GM18867 (cell line): ENCODE measurements at regions not wholly inside any gene's neighbourhood (a gene's known extent, or its start where the extent isn't known, plus 50 kb on each side); places are given as distances from the start of the nearest gene placed in this dataset.
"Not testable (repeated sequence)": the region's sequence is repeated elsewhere in the genome, so short reads cannot be mapped to it uniquely, and the experiment has no call there.

Source experiments
- ATAC-seq: cut with Tn5 transposase; IDR thresholded peaks from one replicate; pipeline ENCODE4 v1.9.1; 2021; ENCODE audit warnings: mild to moderate bottlenecking, moderate library complexity; ENCODE audit not compliant: unreplicated experiment

- peak; percentile 93 for ATAC-seq
Measured at GRCh38 chr1:146376708-146377496, 148.1 kb upstream of the NOTCH2NLA start.

DNA sequence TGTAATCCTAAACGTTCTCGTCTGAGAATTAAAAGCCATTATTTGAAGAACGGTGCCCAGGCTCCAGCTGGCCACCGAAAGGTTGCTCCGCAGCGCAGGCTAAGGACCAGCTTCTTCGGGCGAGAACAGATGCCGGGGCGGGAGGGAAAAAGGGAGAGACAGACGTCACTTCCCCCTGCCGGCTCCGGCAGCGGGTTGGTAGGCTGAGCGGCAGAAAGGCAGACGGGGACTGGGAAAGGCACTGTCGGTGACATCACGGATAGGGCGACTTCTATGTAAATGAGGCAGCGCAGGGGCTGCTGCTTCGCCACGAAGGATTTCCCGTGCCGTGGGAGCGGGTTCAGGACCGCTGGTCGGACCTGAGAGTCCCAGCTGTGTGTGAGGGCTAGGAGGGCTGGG, 147.5 kb upstream of the NOTCH2NLA start:
- ATAC-seq = peak; percentile 61

DNA sequence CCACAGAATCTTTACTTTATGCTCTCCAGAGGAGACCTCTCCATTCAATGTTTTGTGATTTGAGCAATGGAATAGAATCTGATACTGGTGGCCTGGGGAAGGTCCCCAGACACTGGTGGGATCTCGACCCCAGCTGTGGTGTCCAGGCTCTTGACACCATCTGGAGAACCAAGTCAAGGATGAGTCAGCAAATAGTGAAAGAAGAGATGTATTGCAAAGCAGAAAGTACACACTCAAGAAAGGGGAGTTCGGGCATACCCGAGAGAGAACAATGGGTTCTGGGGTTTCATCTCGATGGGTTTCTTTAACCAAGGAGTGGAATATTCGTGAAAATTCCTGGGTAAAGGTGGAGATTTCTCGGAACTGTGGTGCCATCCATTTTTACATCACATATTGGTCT, 146.3 kb upstream of the NOTCH2NLA start:
- not testable (repeated sequence) for ATAC-seq

DNA sequence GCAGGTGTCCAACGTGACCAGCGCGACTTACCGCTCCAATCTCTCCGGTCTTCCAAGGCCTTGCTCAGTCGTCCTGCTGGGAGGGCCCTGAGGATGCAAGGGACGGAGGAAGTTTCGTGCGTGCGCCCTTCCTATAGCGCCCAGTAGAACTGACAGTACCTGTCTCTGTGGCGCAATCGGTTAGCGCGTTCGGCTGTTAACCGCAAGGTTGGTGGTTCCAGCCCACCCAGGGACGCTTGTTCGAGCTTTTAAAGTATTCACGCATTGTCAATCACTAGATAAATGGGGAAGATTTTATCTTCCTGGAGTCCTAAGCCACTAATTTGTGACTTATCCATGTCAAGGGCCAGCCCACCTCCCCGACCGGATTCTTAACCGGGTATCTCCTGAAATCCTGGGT, 141.1 kb upstream of the NOTCH2NLA start:
- ATAC-seq = not testable (repeated sequence)

DNA sequence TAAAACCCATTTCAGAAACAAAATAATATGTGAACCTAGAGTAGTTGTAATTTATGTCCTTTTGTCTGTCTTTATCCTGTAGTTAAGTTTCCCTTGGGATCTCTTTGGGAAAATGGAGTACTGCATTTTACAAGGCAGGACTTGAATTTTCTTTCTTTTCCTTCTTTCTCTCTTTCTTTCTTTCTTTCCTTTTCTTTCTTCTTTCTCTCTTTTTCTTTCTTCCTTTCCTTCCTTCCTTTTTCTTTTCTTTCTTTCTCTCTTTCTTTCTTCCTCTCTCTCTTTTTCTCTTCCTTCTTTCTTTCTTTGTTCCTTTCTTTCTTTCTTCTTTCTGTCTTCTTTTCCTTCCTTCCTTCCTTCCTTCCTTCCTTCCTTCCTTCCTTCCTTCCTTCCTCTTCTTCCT, 126.6 kb upstream of the NOTCH2NLA start:
- ATAC-seq = not testable (repeated sequence)

- not testable (repeated sequence) for ATAC-seq
Measured at GRCh38 chr1:146326863-146327262, 98.0 kb upstream of the NOTCH2NLA start.

GRCh38 chr1:146324463-146324862, 95.6 kb upstream of the NOTCH2NLA start:
- ATAC-seq = not testable (repeated sequence)

GRCh38 chr1:146323302-146323701, 94.5 kb upstream of the NOTCH2NLA start:
- ATAC-seq = not testable (repeated sequence)

- not testable (repeated sequence) for ATAC-seq
Measured at GRCh38 chr1:146322893-146323292, 94.1 kb upstream of the NOTCH2NLA start.

DNA sequence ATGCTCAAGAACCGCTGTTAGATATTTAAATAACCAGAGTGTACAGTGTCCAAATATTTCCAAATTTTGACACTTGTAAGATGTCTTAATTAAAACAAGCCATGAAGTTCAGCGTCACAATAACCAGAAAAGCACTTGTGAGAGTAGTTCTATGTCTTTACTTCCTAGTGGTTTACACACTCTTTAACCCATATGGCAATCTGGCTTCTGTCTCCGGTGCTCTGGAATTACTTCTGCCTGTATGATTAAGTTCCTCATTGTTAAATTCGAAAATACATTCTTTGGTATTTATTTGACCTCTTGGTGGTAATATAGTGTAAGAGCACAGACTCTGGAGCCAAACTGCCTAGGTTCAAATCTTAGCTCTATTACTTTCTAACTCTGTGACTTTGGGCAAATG, 89.9 kb upstream of the NOTCH2NLA start:
- ATAC-seq = not testable (repeated sequence)

- ATAC-seq = not testable (repeated sequence)
Measured at GRCh38 chr1:146317785-146318184, 89.0 kb upstream of the NOTCH2NLA start.

- ATAC-seq = not testable (repeated sequence)
Measured at GRCh38 chr1:146314449-146315246, 85.8 kb upstream of the NOTCH2NLA start.

GRCh38 chr1:146310579-146310978, 81.8 kb upstream of the NOTCH2NLA start:
- ATAC-seq = not testable (repeated sequence)

DNA sequence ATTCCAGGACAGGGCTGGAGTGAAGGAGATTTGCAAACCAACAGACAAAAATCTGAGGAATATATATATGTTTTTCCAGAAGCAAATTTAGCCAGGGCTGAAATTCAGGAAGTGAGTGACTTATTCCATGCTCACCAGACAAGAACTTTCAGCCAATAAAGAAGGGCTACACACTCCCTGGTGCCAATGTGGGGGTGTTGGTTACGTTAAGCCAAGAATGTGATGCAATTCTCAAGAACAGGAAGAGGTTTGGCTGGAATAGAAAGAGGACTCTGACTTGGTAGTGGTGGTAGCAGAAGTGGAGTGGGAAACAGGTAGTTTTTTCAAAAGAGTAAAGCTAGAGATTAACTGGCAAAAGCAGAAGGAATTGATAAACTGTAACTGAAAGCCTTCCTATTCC, 80.6 kb upstream of the NOTCH2NLA start:
- not testable (repeated sequence) for ATAC-seq

DNA sequence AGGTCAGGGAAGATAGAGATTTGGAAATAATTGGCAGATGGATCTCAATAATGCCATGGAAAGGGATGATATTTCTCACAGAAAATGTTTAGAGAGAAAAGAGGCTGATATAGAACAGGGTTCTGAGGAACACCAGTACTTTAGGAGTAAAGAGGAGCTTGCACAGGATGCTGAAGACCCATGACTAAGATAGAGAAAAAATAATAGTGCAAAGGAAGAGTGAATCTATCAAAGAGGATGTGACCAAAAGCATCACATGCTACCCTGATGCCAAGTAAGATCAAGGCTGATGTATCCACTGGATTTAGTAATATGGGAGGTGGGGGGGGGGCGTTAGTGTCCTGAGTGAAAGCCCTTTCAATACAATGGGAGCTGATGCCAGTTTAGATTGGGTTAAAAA, 80.1 kb upstream of the NOTCH2NLA start:
- not testable (repeated sequence) for ATAC-seq

DNA sequence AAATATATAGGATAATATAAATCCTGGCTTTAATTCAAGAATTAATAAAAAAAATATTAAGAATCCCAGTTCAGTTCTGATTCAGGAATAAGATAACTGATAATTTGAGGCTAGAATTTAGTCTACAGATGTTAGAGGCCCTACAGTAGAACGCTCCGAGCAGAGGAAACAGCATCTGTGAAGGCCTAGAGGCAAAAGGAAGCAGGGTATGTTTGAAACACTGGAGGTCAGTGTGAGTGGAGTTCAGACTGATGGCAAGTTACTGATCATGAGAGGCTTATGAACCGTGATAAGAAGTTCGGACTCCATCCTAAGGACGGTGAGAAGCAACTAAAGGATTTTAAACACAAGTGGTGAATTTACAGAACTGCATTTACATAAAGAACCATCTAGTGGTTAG, 79.3 kb upstream of the NOTCH2NLA start:
- peak; percentile 32 for ATAC-seq

DNA sequence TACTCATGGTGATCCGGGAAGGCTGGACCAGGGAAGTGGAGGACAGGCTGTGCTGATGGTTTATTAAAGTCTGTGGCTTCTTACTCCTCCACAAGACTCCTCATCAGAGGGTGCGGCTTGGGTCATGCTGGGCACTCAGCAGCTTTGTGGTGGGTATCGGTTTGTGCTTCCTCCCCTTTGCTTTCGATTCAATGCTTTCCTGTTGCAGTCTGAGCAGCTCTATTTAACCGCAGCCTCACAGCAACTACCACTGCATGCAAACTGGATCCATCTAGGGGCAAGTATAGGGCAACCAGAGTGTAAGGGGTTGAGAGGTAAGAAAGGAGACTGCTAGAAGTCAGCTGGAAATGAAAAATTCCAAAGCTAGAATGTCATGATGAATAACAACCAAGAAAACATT, 78.8 kb upstream of the NOTCH2NLA start:
- ATAC-seq = peak; percentile 98

DNA sequence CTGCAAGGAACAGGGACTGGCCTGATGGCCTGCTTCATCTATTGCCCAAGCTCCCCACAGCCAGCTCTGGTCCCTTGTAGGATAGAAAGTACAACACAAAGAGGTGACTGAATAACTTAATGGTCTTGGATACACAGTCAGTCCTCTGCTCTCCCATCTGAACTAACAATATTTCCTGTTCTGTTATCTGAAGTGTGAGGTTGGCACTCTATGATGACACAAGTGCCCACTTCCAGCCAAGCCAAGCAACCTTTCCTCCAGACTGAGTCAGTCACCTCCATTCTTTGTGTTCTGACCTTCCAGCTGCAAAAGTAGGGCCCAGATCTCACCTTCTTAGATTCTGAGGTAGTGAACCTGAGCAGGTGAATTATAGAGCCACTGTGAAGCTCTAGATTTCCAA, 77.8 kb upstream of the NOTCH2NLA start:
- not testable (repeated sequence) for ATAC-seq

DNA sequence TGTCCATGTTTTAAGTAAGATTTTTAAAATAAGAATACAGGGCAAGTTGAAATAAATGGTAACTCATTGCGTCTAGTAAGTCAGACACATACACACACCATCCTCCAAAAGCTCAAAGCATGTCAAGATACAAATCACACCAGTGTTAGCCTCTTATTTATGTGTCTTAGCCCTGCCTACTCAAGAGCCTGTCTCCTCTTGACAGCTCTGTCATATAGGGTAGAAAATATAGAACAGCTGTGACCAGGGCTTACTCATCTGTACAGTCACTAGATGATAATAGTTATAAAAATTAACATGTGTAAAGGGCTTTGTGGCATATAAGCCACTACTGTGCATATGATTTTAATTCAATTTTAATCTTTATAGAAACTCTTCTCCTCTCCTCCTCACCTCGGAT, 76.6 kb upstream of the NOTCH2NLA start:
- ATAC-seq = not testable (repeated sequence)

DNA sequence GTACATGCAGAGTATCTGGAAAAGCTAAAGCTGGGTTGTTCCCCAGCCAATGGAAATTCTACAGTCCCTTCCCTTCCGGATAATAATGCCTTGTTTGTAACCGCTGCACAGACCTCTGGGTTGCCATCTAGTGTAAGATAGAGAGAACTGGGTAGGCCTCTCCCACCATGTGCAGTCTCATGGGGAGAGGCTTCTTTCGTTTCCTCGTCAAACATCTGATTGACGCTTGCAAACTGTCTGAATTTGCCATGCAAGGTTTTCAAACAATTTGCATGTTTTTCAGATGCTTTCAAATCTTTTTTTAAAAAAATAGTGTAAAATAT, 69.7 kb upstream of the NOTCH2NLA start:
- ATAC-seq = peak; percentile 92

GRCh38 chr1:146297781-146298574, 69.2 kb upstream of the NOTCH2NLA start:
- peak; percentile 42 for ATAC-seq
